Neural cell (in vitro differentiated cells): ENCODE measurements at regions not wholly inside any gene's neighbourhood (a gene's known extent, or its start where the extent isn't known, plus 50 kb on each side); places are given as distances from the start of the nearest gene placed in this dataset.

Experiments used
- EP300 ChIP-seq: fragments of 450-650 bp; conservative IDR thresholded peaks from 2 replicates; pipeline ENCODE4 v1.6.1; 2014; ENCODE audit warnings: antibody characterized with exemption, mild to moderate bottlenecking, moderate library complexity; ENCODE audit not compliant: poor library complexity, severe bottlenecking
- EZH2 ChIP-seq: fragments of 200-600, 300-800 bp; shearing (Covaris generic), sonication (generic); IDR thresholded peaks from 2 replicates; pipeline ENCODE4 v1.6.1; 2014; ENCODE audit warnings: antibody characterized with exemption, low read length, borderline replicate concordance, mild to moderate bottlenecking; ENCODE audit not compliant: insufficient read depth, poor library complexity, severe bottlenecking
- MXI1 ChIP-seq: fragments of 450-650 bp; conservative IDR thresholded peaks from 2 replicates; pipeline ENCODE4 v1.6.1; 2014; ENCODE audit warnings: antibody characterized with exemption, mild to moderate bottlenecking; ENCODE audit not compliant: poor library complexity, severe bottlenecking
- POLR2AphosphoS5 ChIP-seq: IDR thresholded peaks from 2 replicates; pipeline ENCODE4 v1.6.1; 2012
- RAD21 ChIP-seq: fragments of 450-650 bp; conservative IDR thresholded peaks from 2 replicates; pipeline ENCODE4 v1.6.1; 2014; ENCODE audit warnings: antibody characterized with exemption, mild to moderate bottlenecking, moderate library complexity
- SMC3 ChIP-seq: fragments of 450-650 bp; conservative IDR thresholded peaks from 2 replicates; pipeline ENCODE4 v1.6.1; 2014; ENCODE audit warnings: antibody characterized with exemption, mild to moderate bottlenecking, moderate library complexity; ENCODE audit not compliant: poor library complexity
- TAF1 ChIP-seq: IDR thresholded peaks from 2 replicates; pipeline ENCODE4 v1.6.1; 2012; ENCODE audit warnings: low read depth
- TF ChIP-seq, protein P1 (sequence below): fragments of 450-650 bp; IDR thresholded peaks from 2 replicates; pipeline ENCODE4 v1.5.1; 2014; ENCODE audit warnings: antibody characterized with exemption, mild to moderate bottlenecking, moderate library complexity; ENCODE audit not compliant: poor library complexity, severe bottlenecking
- TF ChIP-seq, protein P2 (sequence below): IDR thresholded peaks from 2 replicates; pipeline ENCODE4 v1.6.1; 2012; ENCODE audit warnings: borderline replicate concordance

DNA sequence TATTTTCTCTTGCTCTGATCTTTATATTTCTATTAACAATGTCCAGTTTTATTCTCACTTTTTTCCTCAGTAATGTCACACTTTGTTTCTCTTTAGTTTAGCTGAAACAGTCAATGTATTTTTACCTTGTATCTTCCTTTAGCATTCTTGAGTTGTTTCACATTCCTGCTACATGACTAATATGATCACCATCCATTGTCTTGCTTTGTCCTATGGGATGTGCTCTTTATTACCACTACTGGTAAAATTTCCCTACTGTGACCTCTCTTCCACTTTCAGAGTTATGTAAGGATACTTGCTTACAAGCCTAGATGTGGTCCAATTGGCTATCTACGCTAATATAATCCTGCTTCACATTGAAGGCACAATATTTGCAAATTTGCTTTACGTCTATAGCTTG is 457.9 kb downstream of the PIK3C3 start:
- TF ChIP-seq, protein P1, sequence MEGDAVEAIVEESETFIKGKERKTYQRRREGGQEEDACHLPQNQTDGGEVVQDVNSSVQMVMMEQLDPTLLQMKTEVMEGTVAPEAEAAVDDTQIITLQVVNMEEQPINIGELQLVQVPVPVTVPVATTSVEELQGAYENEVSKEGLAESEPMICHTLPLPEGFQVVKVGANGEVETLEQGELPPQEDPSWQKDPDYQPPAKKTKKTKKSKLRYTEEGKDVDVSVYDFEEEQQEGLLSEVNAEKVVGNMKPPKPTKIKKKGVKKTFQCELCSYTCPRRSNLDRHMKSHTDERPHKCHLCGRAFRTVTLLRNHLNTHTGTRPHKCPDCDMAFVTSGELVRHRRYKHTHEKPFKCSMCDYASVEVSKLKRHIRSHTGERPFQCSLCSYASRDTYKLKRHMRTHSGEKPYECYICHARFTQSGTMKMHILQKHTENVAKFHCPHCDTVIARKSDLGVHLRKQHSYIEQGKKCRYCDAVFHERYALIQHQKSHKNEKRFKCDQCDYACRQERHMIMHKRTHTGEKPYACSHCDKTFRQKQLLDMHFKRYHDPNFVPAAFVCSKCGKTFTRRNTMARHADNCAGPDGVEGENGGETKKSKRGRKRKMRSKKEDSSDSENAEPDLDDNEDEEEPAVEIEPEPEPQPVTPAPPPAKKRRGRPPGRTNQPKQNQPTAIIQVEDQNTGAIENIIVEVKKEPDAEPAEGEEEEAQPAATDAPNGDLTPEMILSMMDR: no peak
- TF ChIP-seq RAD21 (no peak), POLR2AphosphoS5 (no peak), TAF1 (no peak), EP300 (no peak), EZH2 (no peak), SMC3 (no peak), MXI1 (no peak)
- TF ChIP-seq, protein P2, sequence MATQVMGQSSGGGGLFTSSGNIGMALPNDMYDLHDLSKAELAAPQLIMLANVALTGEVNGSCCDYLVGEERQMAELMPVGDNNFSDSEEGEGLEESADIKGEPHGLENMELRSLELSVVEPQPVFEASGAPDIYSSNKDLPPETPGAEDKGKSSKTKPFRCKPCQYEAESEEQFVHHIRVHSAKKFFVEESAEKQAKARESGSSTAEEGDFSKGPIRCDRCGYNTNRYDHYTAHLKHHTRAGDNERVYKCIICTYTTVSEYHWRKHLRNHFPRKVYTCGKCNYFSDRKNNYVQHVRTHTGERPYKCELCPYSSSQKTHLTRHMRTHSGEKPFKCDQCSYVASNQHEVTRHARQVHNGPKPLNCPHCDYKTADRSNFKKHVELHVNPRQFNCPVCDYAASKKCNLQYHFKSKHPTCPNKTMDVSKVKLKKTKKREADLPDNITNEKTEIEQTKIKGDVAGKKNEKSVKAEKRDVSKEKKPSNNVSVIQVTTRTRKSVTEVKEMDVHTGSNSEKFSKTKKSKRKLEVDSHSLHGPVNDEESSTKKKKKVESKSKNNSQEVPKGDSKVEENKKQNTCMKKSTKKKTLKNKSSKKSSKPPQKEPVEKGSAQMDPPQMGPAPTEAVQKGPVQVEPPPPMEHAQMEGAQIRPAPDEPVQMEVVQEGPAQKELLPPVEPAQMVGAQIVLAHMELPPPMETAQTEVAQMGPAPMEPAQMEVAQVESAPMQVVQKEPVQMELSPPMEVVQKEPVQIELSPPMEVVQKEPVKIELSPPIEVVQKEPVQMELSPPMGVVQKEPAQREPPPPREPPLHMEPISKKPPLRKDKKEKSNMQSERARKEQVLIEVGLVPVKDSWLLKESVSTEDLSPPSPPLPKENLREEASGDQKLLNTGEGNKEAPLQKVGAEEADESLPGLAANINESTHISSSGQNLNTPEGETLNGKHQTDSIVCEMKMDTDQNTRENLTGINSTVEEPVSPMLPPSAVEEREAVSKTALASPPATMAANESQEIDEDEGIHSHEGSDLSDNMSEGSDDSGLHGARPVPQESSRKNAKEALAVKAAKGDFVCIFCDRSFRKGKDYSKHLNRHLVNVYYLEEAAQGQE: no peak
